Mesothelial cell of epicardium (in vitro differentiated cells): ENCODE measurements at regions not wholly inside any gene's neighbourhood (a gene's known extent, or its start where the extent isn't known, plus 50 kb on each side); places are given as distances from the start of the nearest gene placed in this dataset.

ENCODE experiments used
- DNase-seq, 2 experiments: peaks; one replicate each; pipeline ENCODE4 v3.0.0; 2021; ENCODE audit warnings: low spot score in 2 of 2; ENCODE audit not compliant: unreplicated experiment in 2 of 2
- H3K27ac Mint-ChIP-seq: 2 replicates; pipeline ENCODE4 v1.8.0; 2021; ENCODE audit warnings: mixed read lengths
- H3K27me3 Mint-ChIP-seq: 2 replicates; pipeline ENCODE4 v1.8.0; 2021; ENCODE audit warnings: low read depth, mixed read lengths
- H3K36me3 Mint-ChIP-seq: 2 replicates; pipeline ENCODE4 v1.8.0; 2021; ENCODE audit warnings: mixed read lengths
- H3K4me1 Mint-ChIP-seq: 2 replicates; pipeline ENCODE4 v1.8.0; 2021; ENCODE audit warnings: mixed read lengths
- H3K4me3 Mint-ChIP-seq: 2 replicates; pipeline ENCODE4 v1.8.0; 2021; ENCODE audit warnings: mild to moderate bottlenecking, moderate library complexity, mixed read lengths
- H3K9me3 Mint-ChIP-seq: 2 replicates; pipeline ENCODE4 v1.8.0; 2021; ENCODE audit warnings: mixed read lengths
- CTCF ChIP-seq: fragments of 200-600 bp; sonication (generic); IDR thresholded peaks from one replicate; pipeline ENCODE4 v1.5.0; 2021; ENCODE audit warnings: antibody characterized with exemption; ENCODE audit not compliant: unreplicated experiment

GRCh38 chr2:236935631-236936445 lies 149.9 kb upstream of the COPS8 start:
- DNase-seq = no peak
- no peak for TF ChIP-seq CTCF
- Mint-ChIP-seq H3K9me3 (no peaks in the 10 kb centered on the region), H3K4me3 (no peak overlapping the region), H3K4me1 (peaks cover 47% of the 10 kb centered on the region), H3K36me3 (no peaks in the 10 kb centered on the region), H3K27me3 (peaks cover 3% of the 10 kb centered on the region), H3K27ac (no peak overlapping the region)

GRCh38 chr2:236936446-236936940 lies 149.2 kb upstream of the COPS8 start:
- Mint-ChIP-seq H3K4me1 (peaks cover 52% of the 10 kb centered on the region), H3K4me3 (no peak overlapping the region), H3K27me3 (peaks cover 3% of the 10 kb centered on the region), H3K9me3 (no peaks in the 10 kb centered on the region), H3K36me3 (no peaks in the 10 kb centered on the region), H3K27ac (no peak overlapping the region)
- no peak for TF ChIP-seq CTCF
- no peak for DNase-seq

- Mint-ChIP-seq H3K4me3 (no peak overlapping the region), H3K4me1 (peaks cover 44% of the 10 kb centered on the region), H3K36me3 (no peaks in the 10 kb centered on the region), H3K27me3 (peaks cover 3% of the 10 kb centered on the region), H3K9me3 (no peaks in the 10 kb centered on the region), H3K27ac (no peak overlapping the region)
- DNase-seq = no peak
- no peak for TF ChIP-seq CTCF
These were observed 147.6 kb upstream of the COPS8 start for GRCh38 chr2:236938126-236938525.

GRCh38 chr2:236939271-236939670 lies 146.4 kb upstream of the COPS8 start:
- TF ChIP-seq CTCF = no peak
- H3K36me3 Mint-ChIP-seq = no peaks in the 10 kb centered on the region
- peaks cover 35% of the 10 kb centered on the region for H3K4me1 Mint-ChIP-seq
- no peaks in the 10 kb centered on the region for H3K9me3 Mint-ChIP-seq
- DNase-seq = no peak
- H3K27me3 Mint-ChIP-seq = peaks cover 3% of the 10 kb centered on the region
- H3K4me3 Mint-ChIP-seq = no peak overlapping the region
- no peak overlapping the region for H3K27ac Mint-ChIP-seq

- H3K4me3 Mint-ChIP-seq = no peak overlapping the region
- H3K27ac Mint-ChIP-seq = peak overlapping the region; percentile 60
- TF ChIP-seq CTCF = no peak
- H3K27me3 Mint-ChIP-seq = peaks cover 3% of the 10 kb centered on the region
- H3K9me3 Mint-ChIP-seq = no peaks in the 10 kb centered on the region
- DNase-seq = no peak
- peaks cover 35% of the 10 kb centered on the region for H3K4me1 Mint-ChIP-seq
- no peaks in the 10 kb centered on the region for H3K36me3 Mint-ChIP-seq
These were observed 145.9 kb upstream of the COPS8 start for GRCh38 chr2:236939721-236940231.
